NCI-H748 treated with DMSO at 0.1 percent for 48 hours (cell line): ENCODE measurements at regions not wholly inside any gene's neighbourhood (a gene's known extent, or its start where the extent isn't known, plus 50 kb on each side); places are given as distances from the start of the nearest gene placed in this dataset.

ENCODE experiments used
- DNase-seq: peaks from one replicate; lab custom pipeline; 2025; lab: John Stamatoyannopoulos, UW

GRCh38 chr4:63632858-63633257 lies 776.4 kb downstream of the TECRL start:
- DNase-seq: no peak

GRCh38 chr4:63620271-63620670 lies 789.0 kb downstream of the TECRL start:
- DNase-seq: peak; percentile 50

- no peak for DNase-seq
Measured at GRCh38 chr4:63619771-63620170, 789.5 kb downstream of the TECRL start.

GRCh38 chr4:63618883-63619718 lies 790.1 kb downstream of the TECRL start:
- no peak for DNase-seq

- DNase-seq: no peak
Measured at GRCh38 chr4:63607169-63607872, 801.9 kb downstream of the TECRL start.

GRCh38 chr4:63589796-63590195 lies 819.5 kb downstream of the TECRL start:
- no peak for DNase-seq

GRCh38 chr4:63583561-63583960 lies 825.7 kb downstream of the TECRL start:
- DNase-seq: no peak

- DNase-seq: no peak
Measured at GRCh38 chr4:63583007-63583406, 826.2 kb downstream of the TECRL start.

GRCh38 chr4:63580796-63581475 lies 828.3 kb downstream of the TECRL start:
- no peak for DNase-seq

GRCh38 chr4:63578383-63578782 lies 830.9 kb downstream of the TECRL start:
- DNase-seq: no peak

GRCh38 chr4:63566658-63567057 lies 842.6 kb downstream of the TECRL start:
- DNase-seq: no peak

GRCh38 chr4:63563288-63564014 lies 845.8 kb downstream of the TECRL start:
- peak; percentile 0 for DNase-seq

GRCh38 chr4:63558709-63559108 lies 850.5 kb downstream of the TECRL start:
- DNase-seq: no peak

- DNase-seq: no peak
Measured at GRCh38 chr4:63556332-63556731, 852.9 kb downstream of the TECRL start.

- no peak for DNase-seq
Measured at GRCh38 chr4:63553123-63553522, 856.1 kb downstream of the TECRL start.

GRCh38 chr4:63541828-63542227 lies 867.4 kb downstream of the TECRL start:
- no peak for DNase-seq

GRCh38 chr4:63529581-63530337 lies 879.5 kb downstream of the TECRL start:
- DNase-seq: no peak

GRCh38 chr4:63528256-63528991 lies 880.8 kb downstream of the TECRL start:
- DNase-seq: peak; percentile 2

- no peak for DNase-seq
Measured at GRCh38 chr4:63526251-63526650, 883.0 kb downstream of the TECRL start.

GRCh38 chr4:63524764-63525163 lies 884.5 kb downstream of the TECRL start:
- no peak for DNase-seq
